Astrocyte (in vitro differentiated cells and primary cell): ENCODE measurements at regions not wholly inside any gene's neighbourhood (a gene's known extent, or its start where the extent isn't known, plus 50 kb on each side); places are given as distances from the start of the nearest gene placed in this dataset.

Source experiments
- DNase-seq: peaks from one replicate; pipeline ENCODE4 v3.0.0-alpha.2; 2010; ENCODE audit warnings: low read depth
- FAIRE-seq: peaks from 2 replicates; lab custom pipeline; 2011; peaks lifted over from hg19 to GRCh38; lab: Jason Lieb, UNC
- H2AFZ ChIP-seq: 2 replicates; pipeline ENCODE4 v1.6.0; 2012; ENCODE audit warnings: low read depth, low read length, inconsistent platforms
- H3K27ac ChIP-seq: 2 replicates; pipeline ENCODE4 v1.5.1; 2011; ENCODE audit warnings: low read depth, low read length, inconsistent platforms
- H3K27me3 ChIP-seq: 2 replicates; pipeline ENCODE4 v1.6.0; 2011; ENCODE audit warnings: low read length, inconsistent platforms; ENCODE audit not compliant: insufficient read depth
- H3K36me3 ChIP-seq: 2 replicates; pipeline ENCODE4 v1.5.1; 2011; ENCODE audit warnings: low read length, inconsistent platforms; ENCODE audit not compliant: insufficient read depth
- H3K4me1 ChIP-seq: 2 replicates; pipeline ENCODE4 v1.5.1; 2011; ENCODE audit warnings: low read length, inconsistent platforms; ENCODE audit not compliant: insufficient read depth
- H3K4me2 ChIP-seq: 2 replicates; pipeline ENCODE4 v1.6.0; 2012; ENCODE audit warnings: low read length, inconsistent platforms
- H3K4me3 ChIP-seq: 2 replicates; pipeline ENCODE4 v1.5.1; 2011; ENCODE audit warnings: low read depth, mild to moderate bottlenecking, low read length, inconsistent platforms; ENCODE audit not compliant: insufficient read depth
- H3K79me2 ChIP-seq: 2 replicates; pipeline ENCODE4 v1.6.0; 2012; ENCODE audit warnings: mild to moderate bottlenecking, low read length, inconsistent platforms; ENCODE audit not compliant: insufficient read depth
- H3K9ac ChIP-seq: 2 replicates; pipeline ENCODE4 v1.6.0; 2012; ENCODE audit warnings: mild to moderate bottlenecking, low read length, inconsistent platforms
- H3K9me3 ChIP-seq: 2 replicates; pipeline ENCODE4 v1.5.1; 2012; ENCODE audit warnings: low read depth, mild to moderate bottlenecking, low read length, inconsistent platforms; ENCODE audit not compliant: insufficient read depth
- H4K20me1 ChIP-seq: 2 replicates; pipeline ENCODE4 v1.6.0; 2012; ENCODE audit warnings: low read length, inconsistent platforms; ENCODE audit not compliant: insufficient read depth
- H3K27ac Mint-ChIP-seq: one replicate; pipeline ENCODE4 v1.8.0; 2021; ENCODE audit warnings: mild to moderate bottlenecking, mixed read lengths; ENCODE audit not compliant: unreplicated experiment
- H3K27me3 Mint-ChIP-seq: one replicate; pipeline ENCODE4 v1.8.0; 2021; ENCODE audit warnings: low read depth, mixed read lengths; ENCODE audit not compliant: unreplicated experiment
- H3K36me3 Mint-ChIP-seq: one replicate; pipeline ENCODE4 v1.8.0; 2021; ENCODE audit warnings: low read depth, mixed read lengths; ENCODE audit not compliant: unreplicated experiment
- H3K4me1 Mint-ChIP-seq: one replicate; pipeline ENCODE4 v1.8.0; 2021; ENCODE audit warnings: low read depth, mixed read lengths; ENCODE audit not compliant: unreplicated experiment
- H3K4me3 Mint-ChIP-seq: one replicate; pipeline ENCODE4 v1.8.0; 2021; ENCODE audit warnings: mild to moderate bottlenecking, moderate library complexity, mixed read lengths; ENCODE audit not compliant: unreplicated experiment
- H3K9me3 Mint-ChIP-seq: one replicate; pipeline ENCODE4 v1.8.0; 2021; ENCODE audit warnings: mild to moderate bottlenecking, mixed read lengths; ENCODE audit not compliant: unreplicated experiment
- CTCF ChIP-seq: IDR thresholded peaks from 2 replicates; pipeline ENCODE4 v1.5.1; 2011; ENCODE audit warnings: low read depth, mild to moderate bottlenecking, inconsistent platforms, low read length, moderate library complexity; ENCODE audit not compliant: insufficient read depth
- EZH2 ChIP-seq: IDR thresholded peaks from 2 replicates; pipeline ENCODE4 v1.6.1; 2012; ENCODE audit warnings: mild to moderate bottlenecking, low read length, inconsistent platforms; ENCODE audit not compliant: insufficient read depth

DNA sequence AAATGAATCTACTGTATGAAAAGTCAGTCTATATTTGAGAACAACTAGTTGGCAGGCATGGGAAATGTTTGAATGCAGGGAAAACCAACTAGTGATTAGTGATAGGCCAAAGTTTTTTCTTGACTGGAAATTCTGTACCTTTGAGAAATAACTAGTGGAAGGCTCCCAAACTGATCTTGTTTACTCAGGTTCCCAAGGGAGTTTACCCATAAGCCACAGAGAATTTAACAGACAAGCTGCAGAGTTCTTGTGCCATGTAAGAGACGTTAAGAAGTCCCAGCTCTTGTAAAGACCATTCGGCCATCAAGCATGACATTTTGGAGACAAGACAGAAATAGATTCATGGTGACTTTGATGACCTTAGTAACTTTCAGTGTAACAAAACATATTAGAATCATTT lies 1882.8 kb upstream of the SEL1L start:
- TF ChIP-seq EZH2 = no peak
- TF ChIP-seq CTCF = no peak
- no peaks in the 10 kb centered on the region for H3K27me3 Mint-ChIP-seq
- no peak overlapping the region for H3K4me3 Mint-ChIP-seq
- H3K27ac Mint-ChIP-seq = no peak overlapping the region
- no peak overlapping the region for H3K4me3 ChIP-seq
- no peak overlapping the region for H3K9ac ChIP-seq
- H3K4me2 ChIP-seq = no peak overlapping the region
- no peaks in the 10 kb centered on the region for H3K79me2 ChIP-seq
- no peaks in the 10 kb centered on the region for H3K9me3 ChIP-seq
- no peaks in the 10 kb centered on the region for H3K4me1 ChIP-seq
- H4K20me1 ChIP-seq = no peaks in the 10 kb centered on the region
- no peak overlapping the region for H3K27ac ChIP-seq
- H3K9me3 Mint-ChIP-seq = no peaks in the 10 kb centered on the region
- no peaks in the 10 kb centered on the region for H3K36me3 Mint-ChIP-seq
- DNase-seq (no peak), FAIRE-seq (no peak)
- H2AFZ ChIP-seq = no peak overlapping the region
- no peaks in the 10 kb centered on the region for H3K27me3 ChIP-seq
- no peaks in the 10 kb centered on the region for H3K4me1 Mint-ChIP-seq
- no peaks in the 10 kb centered on the region for H3K36me3 ChIP-seq

DNA sequence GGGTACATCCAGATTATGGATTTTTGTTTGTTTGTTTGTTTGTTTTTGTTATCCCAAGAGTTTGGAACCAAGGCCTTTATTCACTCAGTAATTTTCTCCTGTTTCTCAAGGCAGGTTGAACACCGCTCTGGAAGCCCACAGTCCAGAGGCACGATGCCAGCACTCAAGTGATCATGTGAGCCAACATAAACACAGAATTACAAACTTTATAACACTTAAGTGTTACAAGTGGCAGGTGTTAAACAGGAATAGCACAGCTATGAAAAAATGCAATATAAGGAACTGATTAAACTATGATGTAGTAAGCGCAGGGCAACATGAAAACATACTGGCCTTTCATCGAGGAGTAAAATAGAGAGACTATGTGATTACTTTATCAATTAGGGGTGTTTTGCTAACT lies 1885.8 kb upstream of the SEL1L start:
- no peak for TF ChIP-seq CTCF
- no peak for TF ChIP-seq EZH2
- Histone ChIP-seq H3K9me3 (no peaks in the 10 kb centered on the region), H3K9ac (no peak overlapping the region), H3K27ac (no peak overlapping the region), H3K4me3 (no peak overlapping the region), H3K36me3 (no peaks in the 10 kb centered on the region), H2AFZ (no peak overlapping the region), H3K4me2 (no peak overlapping the region), H3K79me2 (no peaks in the 10 kb centered on the region), H3K4me1 (no peaks in the 10 kb centered on the region), H3K27me3 (no peaks in the 10 kb centered on the region), H4K20me1 (no peaks in the 10 kb centered on the region)
- H3K4me1 Mint-ChIP-seq = peaks cover 8% of the 10 kb centered on the region
- FAIRE-seq (no peak), DNase-seq (no peak)
- no peaks in the 10 kb centered on the region for H3K36me3 Mint-ChIP-seq
- H3K27ac Mint-ChIP-seq = no peak overlapping the region
- H3K4me3 Mint-ChIP-seq = no peak overlapping the region
- no peaks in the 10 kb centered on the region for H3K9me3 Mint-ChIP-seq
- H3K27me3 Mint-ChIP-seq = no peaks in the 10 kb centered on the region

GRCh38 chr14:83421711-83422110 lies 1888.1 kb upstream of the SEL1L start:
- H3K27ac ChIP-seq = no peak overlapping the region
- H3K4me1 ChIP-seq = no peaks in the 10 kb centered on the region
- H3K4me3 Mint-ChIP-seq = no peak overlapping the region
- H3K27me3 ChIP-seq = no peaks in the 10 kb centered on the region
- H3K36me3 Mint-ChIP-seq = no peaks in the 10 kb centered on the region
- H3K27ac Mint-ChIP-seq = no peak overlapping the region
- DNase-seq = no peak
- FAIRE-seq = no peak
- no peak for TF ChIP-seq EZH2
- TF ChIP-seq CTCF = no peak
- H3K4me2 ChIP-seq = no peak overlapping the region
- H3K4me3 ChIP-seq = no peak overlapping the region
- no peaks in the 10 kb centered on the region for H3K27me3 Mint-ChIP-seq
- no peaks in the 10 kb centered on the region for H3K36me3 ChIP-seq
- no peak overlapping the region for H3K9ac ChIP-seq
- no peaks in the 10 kb centered on the region for H3K9me3 ChIP-seq
- no peaks in the 10 kb centered on the region for H3K9me3 Mint-ChIP-seq
- H4K20me1 ChIP-seq = no peaks in the 10 kb centered on the region
- H3K4me1 Mint-ChIP-seq = peaks cover 18% of the 10 kb centered on the region
- no peak overlapping the region for H2AFZ ChIP-seq
- H3K79me2 ChIP-seq = no peaks in the 10 kb centered on the region
